GM10266 (cell line): ENCODE measurements at regions not wholly inside any gene's neighbourhood (a gene's known extent, or its start where the extent isn't known, plus 50 kb on each side); places are given as distances from the start of the nearest gene placed in this dataset.

Experiments used
- DNase-seq: peaks from one replicate; pipeline ENCODE4 v3.0.0; 2012; ENCODE audit errors: extremely low spot score
- CTCF ChIP-seq: IDR thresholded peaks from 2 replicates; pipeline ENCODE4 v1.5.1; 2012; ENCODE audit warnings: mild to moderate bottlenecking, low read depth; ENCODE audit not compliant: control insufficient read depth, insufficient read depth; ENCODE audit errors: missing control alignments

- TF ChIP-seq CTCF = no peak
- no peak for DNase-seq
These were observed 1639.9 kb downstream of the SLITRK5 start for GRCh38 chr13:89310943-89311672.

- no peak for DNase-seq
- TF ChIP-seq CTCF = no peak
These were observed 1644.1 kb downstream of the SLITRK5 start for GRCh38 chr13:89315287-89315686.

GRCh38 chr13:89322466-89322865 lies 1651.3 kb downstream of the SLITRK5 start:
- no peak for TF ChIP-seq CTCF
- no peak for DNase-seq

- DNase-seq = no peak
- TF ChIP-seq CTCF = no peak
These were observed 1653.4 kb downstream of the SLITRK5 start for GRCh38 chr13:89324582-89324981.

GRCh38 chr13:89343165-89343564 lies 1672.0 kb downstream of the SLITRK5 start:
- DNase-seq = no peak
- TF ChIP-seq CTCF = no peak

GRCh38 chr13:89352384-89352783 lies 1681.2 kb downstream of the SLITRK5 start:
- DNase-seq = no peak
- no peak for TF ChIP-seq CTCF

GRCh38 chr13:89361909-89362308 lies 1690.7 kb downstream of the SLITRK5 start:
- TF ChIP-seq CTCF = no peak

More at GRCh38 chr13:89361909-89362308, 1690.7 kb downstream of the SLITRK5 start:
- DNase-seq = no peak
